NT2/D1 (cell line): ENCODE measurements at regions not wholly inside any gene's neighbourhood (a gene's known extent, or its start where the extent isn't known, plus 50 kb on each side); places are given as distances from the start of the nearest gene placed in this dataset.

Source experiments
- SUZ12 ChIP-seq: IDR thresholded peaks from 2 replicates; pipeline ENCODE4 v1.6.1; 2011; ENCODE audit not compliant: insufficient read length, insufficient read depth; ENCODE audit errors: extremely low read depth
- ZNF274 ChIP-seq: IDR thresholded peaks from 2 replicates; pipeline ENCODE4 v1.6.1; 2011; ENCODE audit warnings: mild to moderate bottlenecking, low read depth, low read length

- no peak for TF ChIP-seq ZNF274
- no peak for TF ChIP-seq SUZ12
Observed at GRCh38 chr1:184881941-184882913, 92.1 kb downstream of the NIBAN1 start.
